Caki2 (cell line): ENCODE measurements at regions not wholly inside any gene's neighbourhood (a gene's known extent, or its start where the extent isn't known, plus 50 kb on each side); places are given as distances from the start of the nearest gene placed in this dataset.
"Not testable (repeated sequence)": the region's sequence is repeated elsewhere in the genome, so short reads cannot be mapped to it uniquely, and the experiment has no call there.

Source experiments
- DNase-seq: peaks from one replicate; pipeline ENCODE4 v3.0.0-alpha.2; 2015; ENCODE audit warnings: low read depth
- in situ Hi-C: cut with HindIII; loops from 2 replicates; pipeline ENCODE4 v1.10.0; 2016; ENCODE audit warnings: low sequenced_read_pairs, low pct_unique_long_range_greater_than_20kb, mixed read lengths

DNA sequence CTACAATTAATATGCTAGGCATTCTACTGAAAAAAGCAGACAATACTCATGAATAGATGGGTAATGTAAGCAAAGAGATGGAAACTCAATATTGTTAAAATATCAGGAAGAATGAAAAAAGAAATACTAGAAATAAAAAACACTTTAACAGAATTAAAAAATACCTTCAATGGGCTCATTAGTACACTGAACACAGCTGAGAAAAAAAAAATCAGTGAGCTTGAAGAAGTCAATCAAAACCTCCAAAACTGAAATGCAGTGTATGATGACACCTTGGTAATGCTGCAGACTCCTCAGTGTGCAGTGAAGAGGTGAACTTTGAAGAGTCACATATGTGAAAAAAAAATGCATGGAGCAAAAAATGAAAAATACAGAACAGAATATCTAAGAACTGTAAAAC, 227.2 kb downstream of the TMEM26 start:
- in situ Hi-C loops, result no loop called here
- DNase-seq, result no peak

DNA sequence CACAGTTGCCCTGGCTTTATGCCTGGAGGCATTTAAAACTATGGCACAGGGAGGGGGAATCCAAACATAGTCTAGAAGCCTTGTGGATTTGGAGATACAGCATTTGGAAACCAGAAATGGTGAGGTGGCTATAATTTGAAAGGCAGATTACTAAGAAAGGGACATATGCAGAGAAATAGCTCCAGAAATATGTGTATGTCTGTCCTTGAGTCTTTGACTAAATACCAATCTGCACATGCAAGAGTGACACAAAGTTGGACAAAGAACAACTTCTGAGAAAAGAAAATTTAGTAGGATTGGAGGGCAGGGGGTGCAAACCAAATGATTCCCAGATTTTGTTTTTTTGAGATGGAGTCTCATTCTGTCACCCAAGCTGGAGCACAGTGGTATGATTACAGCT, 229.6 kb downstream of the TMEM26 start:
- DNase-seq, result no peak
- in situ Hi-C loops, result no loop called here

DNA sequence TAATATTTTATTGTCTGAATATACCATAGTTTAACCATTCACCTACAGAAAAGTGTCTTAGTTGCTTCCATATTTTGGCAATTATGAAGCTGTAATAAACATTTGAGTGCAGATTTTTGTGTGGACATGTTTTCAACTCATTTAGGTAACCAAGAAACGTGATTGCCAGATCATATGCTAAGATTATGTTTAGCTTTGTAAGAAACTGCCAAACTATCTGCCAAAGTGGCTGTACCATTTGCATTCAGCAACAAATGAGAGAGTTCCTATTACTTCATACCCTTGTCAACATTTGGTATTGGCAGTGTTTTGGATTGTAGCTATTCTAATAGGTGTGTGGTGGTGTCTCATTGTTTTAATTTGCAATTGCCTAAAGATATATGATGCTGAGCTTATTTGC, 233.5 kb downstream of the TMEM26 start:
- DNase-seq, result no peak
- in situ Hi-C loops, result no loop called here

DNA sequence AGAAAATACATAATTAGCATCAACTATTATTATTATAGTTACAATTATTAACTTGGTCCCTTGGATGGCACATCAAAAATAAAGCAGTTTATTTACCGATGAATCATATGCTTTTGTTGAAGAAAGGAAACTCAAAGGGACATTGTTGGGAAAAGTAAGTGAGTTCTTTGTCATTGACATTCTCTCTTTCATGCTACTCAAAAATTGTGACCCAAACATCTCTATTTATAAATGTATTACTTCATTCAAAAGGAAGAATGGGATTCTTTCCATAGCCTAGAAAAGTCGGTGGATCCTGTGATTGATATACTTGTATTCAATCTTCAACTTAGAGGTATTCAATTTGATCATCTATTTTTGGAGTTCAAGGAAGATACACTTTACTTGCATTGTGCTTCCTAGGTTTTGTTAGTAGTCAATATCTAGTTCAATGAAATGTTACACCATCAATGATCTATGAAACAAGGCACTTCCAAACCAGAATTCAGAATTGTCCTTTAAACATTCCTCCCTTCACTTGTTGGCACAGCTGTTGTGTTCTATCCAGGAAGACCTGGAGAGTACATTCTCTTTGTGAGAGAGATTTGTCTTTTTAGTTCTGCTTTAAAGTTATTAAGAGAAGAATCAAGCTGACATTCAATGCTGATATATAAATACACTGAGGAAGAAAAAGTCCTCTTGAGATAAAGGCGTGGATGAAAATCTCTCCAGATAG, 235.2 kb downstream of the TMEM26 start:
- in situ Hi-C loops, result no loop called here
- DNase-seq, result no peak

DNA sequence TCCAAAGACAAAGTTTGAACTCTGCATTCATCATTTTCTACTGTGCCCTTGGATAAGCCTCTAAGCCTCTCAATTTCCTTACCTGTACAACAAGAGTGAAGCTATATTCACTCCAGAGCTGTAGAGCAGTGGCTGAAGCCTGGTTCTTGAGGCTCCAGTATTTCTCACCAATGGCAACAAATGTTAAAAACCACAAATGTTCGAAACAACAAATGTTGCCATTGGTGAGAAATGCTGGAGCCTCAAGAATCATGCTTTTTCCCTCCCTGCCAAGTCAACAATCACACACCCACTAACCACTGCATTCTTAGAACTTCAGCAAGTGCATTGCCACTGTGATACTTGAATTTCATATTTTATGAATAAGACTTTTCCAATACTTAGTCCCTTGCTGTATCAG, 237.9 kb downstream of the TMEM26 start:
- no peak for DNase-seq
- in situ Hi-C loops, result no loop called here

DNA sequence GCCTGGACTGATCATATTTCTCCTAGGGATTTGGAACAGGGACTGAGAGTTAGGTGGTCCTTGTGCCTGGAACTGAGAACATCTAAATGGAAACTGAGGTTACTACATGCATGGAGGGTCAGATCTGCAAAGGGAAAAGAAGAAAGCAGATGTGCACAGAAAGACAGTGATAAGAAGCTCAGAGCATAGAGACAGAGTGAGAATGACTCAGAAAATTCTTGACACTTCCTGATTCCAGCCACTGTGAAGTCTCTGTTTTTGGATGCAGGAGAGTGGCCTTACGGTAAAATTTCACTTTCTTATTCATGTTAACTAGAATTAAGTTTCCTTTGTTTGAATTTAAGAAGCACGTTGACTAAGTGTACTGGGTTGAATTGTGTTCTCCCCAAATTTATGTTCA, 241.7 kb downstream of the TMEM26 start:
- DNase-seq, result no peak
- in situ Hi-C loops, result no loop called here

DNA sequence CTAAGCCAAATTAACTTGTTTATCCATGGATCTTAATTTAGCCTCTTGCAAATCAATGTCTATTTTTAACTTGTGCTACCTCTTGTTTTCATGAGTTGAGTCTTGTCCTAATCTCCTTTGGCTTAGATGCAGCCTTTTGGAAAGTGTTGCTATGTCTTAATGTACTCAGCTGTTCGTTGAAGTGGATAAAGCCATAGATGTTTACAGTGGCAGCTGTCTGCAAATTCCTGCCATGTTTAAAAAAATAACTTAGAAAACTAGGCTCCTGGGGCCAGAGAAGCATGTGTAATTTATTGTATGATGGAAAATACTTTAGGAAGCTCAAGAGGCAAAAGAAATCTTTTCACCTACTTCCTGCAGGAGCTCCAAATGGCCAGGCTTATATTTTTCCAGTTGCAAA, 253.1 kb upstream of the RHOBTB1 start:
- in situ Hi-C loops, result no loop called here
- DNase-seq, result no peak

DNA sequence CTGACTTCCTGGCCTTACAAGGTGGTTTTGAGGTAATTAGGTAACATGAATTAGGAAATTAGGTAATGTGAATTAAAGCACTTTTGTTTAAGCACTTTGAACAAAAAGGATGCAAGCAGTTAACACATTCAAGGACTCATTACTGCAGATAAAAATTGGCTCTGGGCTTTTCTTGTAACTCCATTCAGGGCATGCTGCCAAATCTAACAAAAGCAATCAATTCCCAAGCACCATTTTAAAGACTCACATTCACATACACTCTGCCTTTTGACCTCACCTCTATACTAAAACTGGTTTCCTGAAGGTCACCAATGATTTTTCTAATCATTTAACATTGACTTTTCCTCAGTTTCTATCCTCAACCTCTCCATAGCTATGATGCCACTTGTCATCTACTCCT, 251.2 kb upstream of the RHOBTB1 start:
- DNase-seq, result no peak
- in situ Hi-C loops, result no loop called here

DNA sequence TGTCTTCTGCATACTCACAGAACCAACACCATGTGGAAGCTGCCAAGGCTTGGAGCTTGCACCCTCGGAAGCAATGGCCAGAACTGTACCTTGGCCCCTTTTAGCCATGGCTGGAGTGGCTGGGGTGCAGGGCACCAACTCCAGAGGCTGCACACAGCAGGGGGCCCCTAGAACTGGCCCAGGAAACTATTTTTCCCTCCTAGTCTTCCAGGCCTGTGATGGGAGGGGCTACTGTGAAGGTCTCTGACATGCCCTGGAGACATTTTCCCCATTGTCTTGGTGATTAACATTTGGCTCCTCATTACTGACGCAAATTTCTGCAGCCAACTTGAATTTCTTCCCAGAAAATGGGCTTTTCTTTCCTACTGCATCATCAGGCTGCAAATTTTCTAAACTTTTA, 248.6 kb upstream of the RHOBTB1 start:
- DNase-seq, in situ Hi-C loops: not testable (repeated sequence)

DNA sequence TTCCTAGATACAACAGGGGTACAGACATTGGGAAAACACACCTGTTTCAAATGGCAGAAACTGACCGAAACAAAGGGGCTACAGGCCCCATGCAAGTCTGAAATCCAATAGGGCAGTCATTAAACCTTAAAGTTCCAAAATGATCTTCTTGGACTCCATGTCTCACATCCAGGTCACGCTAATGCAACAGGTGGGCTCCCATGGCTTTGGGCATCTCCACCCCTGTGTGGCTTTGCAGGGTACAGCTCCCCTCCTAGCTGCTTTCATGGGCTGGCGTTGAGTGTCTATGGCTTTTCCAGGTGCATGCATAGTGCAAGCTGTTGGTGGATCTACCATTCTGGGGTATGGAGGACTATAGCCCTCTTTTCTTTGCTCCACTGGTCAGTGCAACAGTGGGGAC, 248.1 kb upstream of the RHOBTB1 start:
- no peak for DNase-seq
- in situ Hi-C loops, result no loop called here

DNA sequence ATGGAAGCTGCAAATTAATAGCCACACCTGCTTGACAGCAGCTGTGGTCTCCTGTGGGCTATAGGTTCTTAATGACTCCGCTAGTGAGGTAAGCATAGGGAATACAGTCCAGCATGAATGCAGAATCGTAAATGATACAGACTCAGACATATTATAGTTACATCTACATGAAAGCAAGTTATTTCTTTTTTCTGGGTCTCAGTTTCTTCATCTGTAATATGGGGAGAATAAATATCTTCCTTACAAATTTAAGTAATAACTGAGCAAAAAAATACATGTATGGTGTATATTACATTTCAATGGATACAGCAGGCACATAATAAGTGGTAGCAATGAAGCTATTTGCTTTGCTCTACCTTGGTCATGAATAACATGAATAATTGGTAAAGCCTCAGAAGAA, 245.9 kb upstream of the RHOBTB1 start:
- no peak for DNase-seq
- in situ Hi-C loops, result no loop called here

DNA sequence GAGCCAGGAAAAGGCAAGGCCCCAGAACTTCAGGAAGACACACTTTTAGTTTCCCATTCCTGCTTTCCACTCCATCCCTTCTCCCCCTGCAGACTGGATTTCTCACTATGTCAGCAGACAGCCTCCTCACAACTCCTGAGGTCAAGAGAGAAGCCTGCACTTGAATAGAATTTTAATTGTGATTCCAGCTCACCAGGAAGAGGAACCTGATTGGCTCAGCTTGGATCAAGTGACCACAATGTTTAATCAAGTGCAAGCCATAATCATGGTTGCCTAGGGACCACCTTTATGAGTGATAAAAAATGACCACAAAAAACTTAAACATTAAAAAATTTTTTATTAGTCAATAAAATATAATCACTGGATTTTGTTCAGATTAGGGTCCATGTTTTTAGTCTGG, 244.7 kb upstream of the RHOBTB1 start:
- DNase-seq, result no peak

DNA sequence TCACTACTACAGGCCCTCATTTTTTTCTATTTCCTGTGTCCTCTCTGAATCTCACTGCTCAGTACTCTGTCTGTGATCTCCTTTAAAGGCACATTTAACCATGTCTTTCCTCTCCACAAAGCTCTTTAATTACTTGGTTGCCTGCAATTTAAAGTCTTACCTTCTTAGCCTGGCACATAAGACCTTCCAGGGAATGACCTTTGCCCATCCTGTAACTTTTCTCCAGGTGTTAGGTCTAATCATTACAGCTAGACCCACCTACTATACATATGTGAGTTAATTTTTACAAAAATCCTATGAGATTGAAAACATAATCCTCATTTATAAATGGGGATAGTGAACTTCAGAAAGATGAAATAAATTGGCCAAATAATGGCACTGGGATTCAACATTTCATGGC, 244.1 kb upstream of the RHOBTB1 start:
- in situ Hi-C loops, result no loop called here
- DNase-seq, result no peak

More for the DNA sequence above, 244.7 kb upstream of the RHOBTB1 start:
- in situ Hi-C loops, result no loop called here

DNA sequence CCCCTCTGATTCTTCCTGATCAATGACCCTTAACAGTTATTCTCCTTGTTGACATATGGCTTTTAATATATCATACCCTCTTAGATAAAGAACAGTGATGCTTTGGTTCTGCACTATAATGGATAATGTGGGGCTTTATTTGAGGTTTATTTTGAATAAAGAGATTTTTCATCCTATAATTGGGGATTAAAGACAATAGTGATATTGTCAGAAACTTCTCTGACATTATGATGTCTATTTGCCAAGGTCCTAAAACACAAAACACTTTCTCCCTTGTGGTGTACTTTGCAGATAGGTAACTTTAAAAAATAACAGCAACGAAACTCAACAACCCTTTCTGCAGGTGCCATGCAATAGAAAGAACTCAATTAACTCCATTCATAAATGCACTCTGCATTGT, 243.6 kb upstream of the RHOBTB1 start:
- in situ Hi-C loops, result no loop called here
- DNase-seq, result no peak

DNA sequence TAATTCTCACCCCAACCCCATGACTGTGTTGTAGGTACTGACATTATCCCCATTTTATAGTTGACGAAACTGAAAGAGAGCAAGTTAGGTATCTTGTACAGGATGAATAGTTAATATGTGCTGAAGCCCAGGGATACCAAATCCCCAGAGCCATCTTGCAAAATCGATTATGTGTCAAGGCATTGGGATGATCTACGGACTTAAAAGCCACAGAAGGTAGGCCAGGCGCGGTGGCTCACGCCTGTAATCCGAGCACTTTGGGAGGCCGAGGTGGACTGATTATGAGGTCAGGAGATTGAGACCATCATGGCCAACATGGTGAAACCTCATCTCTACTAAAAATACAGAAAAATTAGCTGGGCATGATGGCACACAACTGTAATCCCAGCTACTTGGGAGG, 242.4 kb upstream of the RHOBTB1 start:
- in situ Hi-C loops, result no loop called here
- DNase-seq, result no peak

DNA sequence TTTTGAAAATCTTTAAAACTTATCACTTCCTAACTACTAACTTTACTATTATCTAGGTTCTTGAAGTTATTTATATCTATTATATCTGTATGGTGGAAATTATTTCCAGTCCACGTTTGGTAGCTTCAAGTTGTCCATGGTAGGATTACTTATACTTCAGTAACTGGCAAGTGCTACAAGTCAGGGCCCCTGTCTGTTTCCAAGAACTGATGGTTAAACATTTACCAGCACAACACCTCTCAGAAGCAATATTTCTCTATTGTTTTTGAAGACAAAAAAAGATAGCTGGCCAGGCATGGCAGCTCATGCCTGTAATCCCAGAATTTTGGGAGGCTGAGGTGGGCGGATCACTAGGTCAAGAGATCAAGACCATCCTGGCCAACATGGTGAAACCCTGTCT, 240.4 kb upstream of the RHOBTB1 start:
- in situ Hi-C loops, result no loop called here
- DNase-seq, result no peak

DNA sequence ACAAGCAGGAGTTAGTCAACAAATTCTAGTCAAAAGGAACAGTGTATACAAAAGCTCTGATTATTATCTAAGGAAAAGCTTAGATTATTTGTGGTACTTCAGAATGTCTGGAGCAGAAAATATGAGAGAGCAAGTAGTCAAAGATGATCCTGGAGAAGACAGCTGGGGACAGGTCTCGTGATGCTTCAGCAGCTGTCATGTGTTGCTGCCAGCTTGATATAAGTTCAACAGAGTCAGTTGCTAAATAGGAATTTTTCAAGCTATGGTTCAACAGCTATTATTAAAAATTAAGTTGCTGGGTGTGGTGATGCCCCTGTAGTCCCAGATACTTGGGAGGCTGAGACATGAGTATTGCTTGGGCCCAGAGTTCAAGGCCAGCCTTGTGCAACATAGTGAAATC, 240.0 kb upstream of the RHOBTB1 start:
- no peak for DNase-seq
- in situ Hi-C loops, result no loop called here

DNA sequence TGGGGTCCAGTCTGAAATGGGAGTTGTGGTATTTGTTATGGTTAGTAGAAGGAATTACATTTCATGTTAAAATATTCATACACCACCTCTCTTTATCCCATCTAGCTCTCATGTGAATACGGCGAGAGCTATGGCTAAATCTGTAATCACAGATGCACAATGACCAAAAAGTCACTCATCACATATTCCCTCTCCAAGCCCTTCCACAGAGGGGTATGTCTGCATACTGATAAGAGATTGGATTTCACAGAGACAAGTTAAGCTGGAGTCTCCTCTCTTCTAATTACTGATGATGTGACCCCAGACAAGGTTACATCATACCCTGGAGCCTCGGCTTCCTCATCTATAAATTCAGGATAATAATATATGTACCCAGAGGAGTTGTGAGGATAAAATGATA, 237.8 kb upstream of the RHOBTB1 start:
- no peak for DNase-seq
- in situ Hi-C loops, result no loop called here

DNA sequence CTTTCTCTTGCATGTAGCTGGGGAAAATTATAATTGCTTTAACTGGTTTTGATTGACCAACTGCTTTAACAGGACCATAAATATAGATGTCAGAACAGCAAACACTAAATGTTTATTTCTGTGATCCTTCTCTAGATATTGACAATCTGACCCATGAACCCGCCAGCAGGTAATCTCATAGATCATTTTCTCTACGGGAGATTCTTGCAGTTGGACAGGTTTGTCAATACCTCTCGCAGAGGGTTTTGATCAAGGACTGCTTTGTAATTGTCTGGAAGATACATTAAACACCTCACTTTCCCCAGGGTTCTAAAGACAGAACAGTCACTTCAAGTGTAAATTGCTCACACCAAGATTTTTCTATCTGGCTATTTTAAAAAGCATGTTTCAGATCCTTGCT, 235.8 kb upstream of the RHOBTB1 start:
- in situ Hi-C loops, result no loop called here
- DNase-seq, result no peak

DNA sequence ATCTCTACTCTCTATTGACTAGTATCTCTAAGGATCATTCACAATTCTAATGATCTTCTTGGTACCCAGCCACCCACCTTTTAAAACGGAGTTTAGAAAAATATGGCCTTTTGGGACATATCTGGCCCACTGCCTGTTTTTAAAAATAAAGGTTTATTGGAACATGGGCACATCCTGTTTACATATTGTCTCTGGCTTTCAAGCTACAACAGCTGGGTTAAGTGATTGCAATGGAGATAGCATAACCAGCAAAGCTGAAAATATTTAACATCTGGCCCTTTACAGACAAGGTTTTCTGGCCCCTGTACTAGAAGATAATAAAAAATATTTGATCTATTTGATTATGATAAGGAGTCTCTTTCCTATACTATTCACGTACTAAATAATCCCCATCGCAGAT, 232.4 kb upstream of the RHOBTB1 start:
- no peak for DNase-seq
- in situ Hi-C loops, result no loop called here

DNA sequence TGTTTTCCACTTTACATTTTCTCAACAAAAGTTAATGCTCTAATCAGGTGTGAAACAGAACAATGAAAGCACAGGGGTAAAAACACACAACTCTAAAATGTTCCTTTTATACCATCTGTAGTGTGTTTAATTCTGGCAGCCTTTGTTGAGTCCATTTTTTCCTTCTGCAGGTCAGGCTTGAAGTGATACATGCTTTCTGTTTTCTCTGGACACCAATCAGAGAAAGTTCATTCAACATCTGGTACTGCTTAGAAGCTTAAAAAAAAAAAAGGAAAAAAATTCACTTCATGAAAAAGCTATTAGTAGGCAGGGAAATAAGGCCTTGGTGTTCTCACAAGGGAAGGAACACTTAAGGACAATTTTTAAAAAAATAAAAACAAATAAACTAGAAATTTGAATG, 231.3 kb upstream of the RHOBTB1 start:
- no peak for DNase-seq
- in situ Hi-C loops, result no loop called here
